ENCODE measurements at regions not wholly inside any gene's neighbourhood (a gene's known extent, or its start where the extent isn't known, plus 50 kb on each side); places are given as distances from the start of the nearest gene placed in this dataset.
A peak's percentile ranks its signal among the peaks of the same experiment; 100 is the strongest.

DNA sequence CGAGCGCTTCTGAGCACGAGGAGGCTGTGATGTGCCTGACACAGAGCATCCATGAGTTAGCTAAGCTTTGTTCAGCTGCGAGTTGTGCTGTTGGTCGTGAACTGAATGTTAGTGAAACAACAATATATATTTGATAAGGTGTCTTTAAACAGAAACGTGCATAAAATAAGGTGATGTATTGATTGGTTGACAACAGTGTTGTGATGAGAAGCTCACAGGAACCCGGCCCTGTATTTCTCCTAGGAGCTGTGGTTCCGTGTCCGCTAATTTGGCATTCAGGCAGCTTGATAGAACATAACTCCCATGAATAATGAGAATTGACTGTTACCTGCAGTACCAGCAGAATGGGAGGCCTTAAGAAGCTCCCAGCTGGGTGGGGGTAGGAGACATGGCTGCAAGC lies 146.4 kb upstream of the MYCN start:
- H3K4me3 ChIP-seq (ENCODE audit: low read depth, low read length): no peak overlapping the region
- no peak for DNase-seq (ENCODE audit: low read depth)
- TF ChIP-seq, protein P1, sequence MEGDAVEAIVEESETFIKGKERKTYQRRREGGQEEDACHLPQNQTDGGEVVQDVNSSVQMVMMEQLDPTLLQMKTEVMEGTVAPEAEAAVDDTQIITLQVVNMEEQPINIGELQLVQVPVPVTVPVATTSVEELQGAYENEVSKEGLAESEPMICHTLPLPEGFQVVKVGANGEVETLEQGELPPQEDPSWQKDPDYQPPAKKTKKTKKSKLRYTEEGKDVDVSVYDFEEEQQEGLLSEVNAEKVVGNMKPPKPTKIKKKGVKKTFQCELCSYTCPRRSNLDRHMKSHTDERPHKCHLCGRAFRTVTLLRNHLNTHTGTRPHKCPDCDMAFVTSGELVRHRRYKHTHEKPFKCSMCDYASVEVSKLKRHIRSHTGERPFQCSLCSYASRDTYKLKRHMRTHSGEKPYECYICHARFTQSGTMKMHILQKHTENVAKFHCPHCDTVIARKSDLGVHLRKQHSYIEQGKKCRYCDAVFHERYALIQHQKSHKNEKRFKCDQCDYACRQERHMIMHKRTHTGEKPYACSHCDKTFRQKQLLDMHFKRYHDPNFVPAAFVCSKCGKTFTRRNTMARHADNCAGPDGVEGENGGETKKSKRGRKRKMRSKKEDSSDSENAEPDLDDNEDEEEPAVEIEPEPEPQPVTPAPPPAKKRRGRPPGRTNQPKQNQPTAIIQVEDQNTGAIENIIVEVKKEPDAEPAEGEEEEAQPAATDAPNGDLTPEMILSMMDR (IDR thresholded peaks at IDR 0.05; ENCODE audit: control insufficient read depth, extremely low read depth, insufficient read depth): no peak

- no peak for DNase-seq (ENCODE audit: low read depth)
- TF ChIP-seq, protein P1 (IDR thresholded peaks at IDR 0.05; ENCODE audit: control insufficient read depth, extremely low read depth, insufficient read depth): no peak
Observed at GRCh38 chr2:15794608-15795134, 145.7 kb upstream of the MYCN start.

GRCh38 chr2:15795426-15795825 lies 144.9 kb upstream of the MYCN start:
- TF ChIP-seq, protein P1 (IDR thresholded peaks at IDR 0.05; ENCODE audit: control insufficient read depth, extremely low read depth, insufficient read depth): no peak
- no peak overlapping the region for H3K4me3 ChIP-seq (ENCODE audit: low read depth, low read length)
- DNase-seq (ENCODE audit: low read depth): no peak

More at GRCh38 chr2:15794608-15795134, 145.7 kb upstream of the MYCN start:
- H3K4me3 ChIP-seq (ENCODE audit: low read depth, low read length): no peak overlapping the region

DNA sequence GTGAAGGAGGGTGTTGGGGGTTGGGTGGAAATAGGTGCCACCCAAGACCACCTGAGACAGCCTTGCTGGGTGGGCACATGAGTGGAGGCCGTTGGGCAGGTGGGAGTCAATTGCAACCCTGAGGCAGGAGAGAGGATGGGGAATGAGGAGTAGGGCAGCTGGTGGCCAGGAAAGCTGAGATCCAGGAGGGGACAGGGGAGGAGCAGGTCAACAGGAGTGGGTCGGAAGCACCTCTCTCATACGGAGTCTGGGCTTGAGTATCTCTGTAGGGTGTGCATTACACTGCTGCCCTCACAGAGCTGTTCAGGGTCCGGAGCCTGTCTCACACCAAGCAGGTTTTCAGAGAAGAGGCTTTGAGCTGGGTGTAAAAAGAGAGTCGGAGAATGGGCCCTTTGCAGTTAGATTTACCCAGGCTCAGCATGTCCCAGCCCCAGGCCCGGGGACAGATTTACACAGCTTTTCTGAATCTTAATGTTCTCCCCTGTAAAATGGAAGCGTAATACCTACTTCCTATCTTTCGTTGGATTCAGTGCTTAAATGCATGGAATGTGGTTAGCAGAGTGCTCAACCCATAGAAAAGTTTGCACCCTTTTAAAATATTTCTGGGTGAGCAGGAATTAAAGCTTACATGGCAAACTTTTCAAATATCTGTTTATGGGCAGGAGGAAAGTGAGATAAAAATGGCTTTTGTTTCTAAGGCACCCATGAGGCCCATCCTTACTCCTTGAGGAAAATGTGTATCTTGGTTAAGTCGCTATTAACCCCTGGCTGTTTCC lies 144.0 kb upstream of the MYCN start:
- TF ChIP-seq, protein P1 (IDR thresholded peaks at IDR 0.05; ENCODE audit: control insufficient read depth, extremely low read depth, insufficient read depth): no peak
- DNase-seq (ENCODE audit: low read depth): no peak
- H3K4me3 ChIP-seq (ENCODE audit: low read depth, low read length): no peak overlapping the region

DNA sequence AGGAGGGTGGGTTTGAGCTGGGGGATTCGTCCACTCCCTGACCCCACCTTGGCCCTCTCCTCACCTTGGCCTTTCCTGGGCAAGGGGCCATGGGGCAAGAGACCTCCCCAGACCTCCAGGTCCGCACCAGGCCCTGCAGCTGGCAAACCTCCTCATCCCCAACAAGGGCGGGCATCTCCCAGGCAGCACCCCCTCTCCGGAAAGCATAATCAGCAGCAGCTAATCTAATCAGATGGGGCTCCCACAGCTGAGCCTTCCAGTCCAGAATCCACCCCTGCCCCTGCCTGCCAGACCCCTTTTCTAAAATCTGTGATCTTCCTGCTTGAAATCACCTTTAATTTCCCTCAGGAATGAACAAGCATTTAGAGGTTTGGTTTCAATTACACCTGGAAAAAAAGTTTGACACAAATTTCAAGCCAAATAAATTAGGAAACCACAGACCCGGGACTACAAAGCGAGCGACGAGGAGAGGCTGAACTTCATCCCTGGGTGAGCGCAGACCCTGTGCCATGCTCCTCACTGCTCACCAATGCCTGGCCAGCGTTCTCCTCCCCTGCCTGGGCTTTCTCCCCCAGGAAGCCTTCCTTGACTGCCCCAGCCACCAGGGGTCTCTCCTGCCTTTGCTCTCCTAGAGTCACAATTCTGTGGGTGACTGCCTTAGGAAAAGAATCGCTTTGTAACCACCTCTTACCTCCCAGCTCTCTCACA lies 143.0 kb upstream of the MYCN start:
- TF ChIP-seq, protein P1 (IDR thresholded peaks at IDR 0.05; ENCODE audit: control insufficient read depth, extremely low read depth, insufficient read depth): peak; percentile 8; the same call in 1 of the 2 replicates
- no peak for DNase-seq (ENCODE audit: low read depth)
- H3K4me3 ChIP-seq (ENCODE audit: low read depth, low read length): no peak overlapping the region

- TF ChIP-seq, protein P1 (IDR thresholded peaks at IDR 0.05; ENCODE audit: control insufficient read depth, extremely low read depth, insufficient read depth): no peak
- H3K4me3 ChIP-seq (ENCODE audit: low read depth, low read length): no peak overlapping the region
- DNase-seq (ENCODE audit: low read depth): no peak
Observed at GRCh38 chr2:15797939-15798281, 142.4 kb upstream of the MYCN start.

All from LNCaP clone FGC (cell line).